ENCODE measurements at regions not wholly inside any gene's neighbourhood (a gene's known extent, or its start where the extent isn't known, plus 50 kb on each side); places are given as distances from the start of the nearest gene placed in this dataset.

DNA sequence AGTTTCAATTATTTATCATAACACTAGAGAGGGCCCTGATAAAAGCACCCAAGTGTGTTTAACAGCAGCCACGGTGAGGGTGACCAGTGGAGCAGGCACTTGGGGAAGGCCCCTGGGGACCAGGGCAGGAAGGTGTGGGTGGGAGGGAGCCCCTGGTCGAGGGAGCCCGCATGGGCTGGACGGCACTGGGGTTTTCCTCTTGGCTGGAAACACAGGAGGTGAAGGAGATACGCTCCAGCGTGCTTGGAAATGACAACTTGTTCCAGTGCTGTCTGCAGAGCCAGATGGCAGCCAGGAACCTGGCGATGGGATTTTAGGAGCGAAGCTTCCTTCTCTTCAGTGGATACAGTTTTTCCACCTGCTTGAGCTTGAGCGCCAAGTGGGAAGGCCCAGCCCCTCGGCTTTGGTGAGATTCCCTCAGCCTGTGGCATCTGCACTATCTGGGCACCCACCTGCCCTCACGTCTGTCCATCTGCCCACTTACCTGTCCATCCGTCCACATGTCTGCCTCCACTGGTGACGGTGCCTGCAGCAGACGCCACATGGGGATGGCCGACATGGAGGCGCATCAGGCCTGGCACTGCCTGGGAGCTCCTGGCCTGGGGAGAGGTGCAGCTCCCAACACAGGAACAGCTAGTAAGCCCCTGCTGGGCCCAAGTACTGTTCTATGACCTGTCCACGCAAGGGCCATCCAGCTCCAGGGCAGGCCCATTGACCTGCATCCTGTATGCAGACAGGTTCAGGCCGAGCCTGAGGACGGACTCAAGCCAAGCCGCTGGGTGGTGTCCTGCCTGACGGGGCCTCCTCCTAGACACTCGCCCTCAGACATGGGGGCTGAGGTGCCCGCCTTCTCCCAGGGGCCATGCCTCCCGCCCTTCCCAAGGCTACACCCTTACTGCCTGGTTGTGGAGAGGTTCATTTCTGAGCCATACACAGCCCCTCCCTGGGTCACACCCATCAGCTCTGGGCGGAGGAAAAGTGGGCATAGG, 192.2 kb upstream of the C14orf180 start:
- TF ChIP-seq, protein P1, sequence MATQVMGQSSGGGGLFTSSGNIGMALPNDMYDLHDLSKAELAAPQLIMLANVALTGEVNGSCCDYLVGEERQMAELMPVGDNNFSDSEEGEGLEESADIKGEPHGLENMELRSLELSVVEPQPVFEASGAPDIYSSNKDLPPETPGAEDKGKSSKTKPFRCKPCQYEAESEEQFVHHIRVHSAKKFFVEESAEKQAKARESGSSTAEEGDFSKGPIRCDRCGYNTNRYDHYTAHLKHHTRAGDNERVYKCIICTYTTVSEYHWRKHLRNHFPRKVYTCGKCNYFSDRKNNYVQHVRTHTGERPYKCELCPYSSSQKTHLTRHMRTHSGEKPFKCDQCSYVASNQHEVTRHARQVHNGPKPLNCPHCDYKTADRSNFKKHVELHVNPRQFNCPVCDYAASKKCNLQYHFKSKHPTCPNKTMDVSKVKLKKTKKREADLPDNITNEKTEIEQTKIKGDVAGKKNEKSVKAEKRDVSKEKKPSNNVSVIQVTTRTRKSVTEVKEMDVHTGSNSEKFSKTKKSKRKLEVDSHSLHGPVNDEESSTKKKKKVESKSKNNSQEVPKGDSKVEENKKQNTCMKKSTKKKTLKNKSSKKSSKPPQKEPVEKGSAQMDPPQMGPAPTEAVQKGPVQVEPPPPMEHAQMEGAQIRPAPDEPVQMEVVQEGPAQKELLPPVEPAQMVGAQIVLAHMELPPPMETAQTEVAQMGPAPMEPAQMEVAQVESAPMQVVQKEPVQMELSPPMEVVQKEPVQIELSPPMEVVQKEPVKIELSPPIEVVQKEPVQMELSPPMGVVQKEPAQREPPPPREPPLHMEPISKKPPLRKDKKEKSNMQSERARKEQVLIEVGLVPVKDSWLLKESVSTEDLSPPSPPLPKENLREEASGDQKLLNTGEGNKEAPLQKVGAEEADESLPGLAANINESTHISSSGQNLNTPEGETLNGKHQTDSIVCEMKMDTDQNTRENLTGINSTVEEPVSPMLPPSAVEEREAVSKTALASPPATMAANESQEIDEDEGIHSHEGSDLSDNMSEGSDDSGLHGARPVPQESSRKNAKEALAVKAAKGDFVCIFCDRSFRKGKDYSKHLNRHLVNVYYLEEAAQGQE (IDR thresholded peaks at IDR 0.05; ENCODE audit: insufficient read depth in 1 of 2, low read depth in 2 of 2, low read length in 2 of 2), result no peak
- no peak for TF ChIP-seq SIN3A (IDR thresholded peaks at IDR 0.05; ENCODE audit: borderline replicate concordance, insufficient read depth, low read length)
- no peak for TF ChIP-seq FOXP2 (optimal IDR thresholded peaks at IDR 0.05; ENCODE audit: borderline replicate concordance, extremely low read depth, extremely low read length, insufficient read depth)
- TF ChIP-seq POLR2AphosphoS5 (IDR thresholded peaks at IDR 0.05; ENCODE audit: low read depth, low read length), result no peak
- TF ChIP-seq TAF1 (IDR thresholded peaks at IDR 0.05; ENCODE audit: borderline replicate concordance, insufficient read depth, low read length), result no peak

DNA sequence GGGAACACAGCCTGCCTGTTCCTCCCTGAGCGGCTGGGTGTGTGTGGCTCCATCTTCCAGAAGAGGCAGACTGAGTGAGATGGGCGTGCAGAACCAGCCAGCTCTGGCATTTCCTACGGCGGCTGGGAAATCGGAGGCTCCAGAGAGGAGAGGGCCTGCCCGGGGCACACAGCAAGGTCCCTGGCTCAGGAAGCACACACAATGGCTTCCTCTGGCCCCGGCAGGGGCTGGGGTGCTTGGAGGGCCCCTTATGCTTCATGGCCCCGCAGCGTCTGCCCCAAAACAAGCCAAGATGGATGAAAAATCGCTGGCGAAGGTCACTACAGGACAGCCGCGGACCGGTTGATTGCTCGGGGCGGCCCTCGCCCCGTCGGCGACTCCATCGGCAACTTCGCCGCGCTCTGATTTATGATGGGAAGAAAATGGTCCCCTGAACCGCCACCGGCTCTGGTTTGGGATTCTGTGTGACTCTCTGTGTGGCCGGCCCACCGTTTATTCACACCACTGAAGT, 191.5 kb upstream of the C14orf180 start:
- TF ChIP-seq POLR2AphosphoS5 (IDR thresholded peaks at IDR 0.05; ENCODE audit: low read depth, low read length), result no peak
- TF ChIP-seq, protein P1 (IDR thresholded peaks at IDR 0.05; ENCODE audit: insufficient read depth in 1 of 2, low read depth in 2 of 2, low read length in 2 of 2), result no peak
- TF ChIP-seq TAF1 (IDR thresholded peaks at IDR 0.05; ENCODE audit: borderline replicate concordance, insufficient read depth, low read length), result no peak
- TF ChIP-seq FOXP2 (optimal IDR thresholded peaks at IDR 0.05; ENCODE audit: borderline replicate concordance, extremely low read depth, extremely low read length, insufficient read depth), result no peak
- no peak for TF ChIP-seq SIN3A (IDR thresholded peaks at IDR 0.05; ENCODE audit: borderline replicate concordance, insufficient read depth, low read length)

DNA sequence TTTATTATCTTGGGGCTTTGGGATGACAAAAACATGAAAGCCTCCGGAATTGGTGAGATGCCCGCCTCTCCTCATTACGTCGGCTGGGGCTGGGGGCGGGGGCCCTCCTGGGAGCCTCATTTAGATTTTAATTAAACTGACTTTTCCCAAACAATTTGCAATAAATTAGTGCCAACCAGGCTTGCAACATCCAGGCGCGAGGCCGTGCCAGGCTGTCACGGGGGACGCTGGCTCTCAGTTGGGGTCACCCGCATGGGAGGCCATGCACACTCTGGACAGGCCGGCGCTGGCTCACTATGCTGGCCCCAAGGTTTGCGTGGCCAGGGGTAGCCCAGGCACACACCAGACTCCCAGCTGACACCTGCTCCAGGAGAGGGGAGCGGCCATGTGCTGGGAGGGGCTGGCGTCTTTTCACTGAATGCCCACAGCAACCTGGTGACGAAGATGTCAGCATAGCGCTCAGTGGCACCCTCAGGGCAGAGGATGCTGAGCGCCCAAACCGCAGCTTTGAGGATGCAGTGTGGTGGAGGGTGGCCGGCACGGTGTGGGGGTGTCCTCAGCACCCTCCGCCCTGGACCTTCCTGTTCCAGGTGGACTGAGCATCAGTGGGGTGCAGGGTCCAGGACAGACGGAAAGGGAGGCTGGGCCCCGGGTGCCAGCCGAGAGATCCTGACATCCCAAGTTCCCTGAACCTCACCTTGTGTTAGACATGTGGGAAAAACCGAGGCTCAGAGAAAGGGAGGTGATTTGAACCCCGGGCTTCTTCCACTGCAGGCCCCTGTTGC, 190.8 kb upstream of the C14orf180 start:
- TF ChIP-seq FOXP2 (optimal IDR thresholded peaks at IDR 0.05; ENCODE audit: borderline replicate concordance, extremely low read depth, extremely low read length, insufficient read depth) (no peak), POLR2AphosphoS5 (IDR thresholded peaks at IDR 0.05; ENCODE audit: low read depth, low read length) (no peak), TAF1 (IDR thresholded peaks at IDR 0.05; ENCODE audit: borderline replicate concordance, insufficient read depth, low read length) (no peak), SIN3A (IDR thresholded peaks at IDR 0.05; ENCODE audit: borderline replicate concordance, insufficient read depth, low read length) (no peak)
- TF ChIP-seq, protein P1 (IDR thresholded peaks at IDR 0.05; ENCODE audit: insufficient read depth in 1 of 2, low read depth in 2 of 2, low read length in 2 of 2), result no peak

DNA sequence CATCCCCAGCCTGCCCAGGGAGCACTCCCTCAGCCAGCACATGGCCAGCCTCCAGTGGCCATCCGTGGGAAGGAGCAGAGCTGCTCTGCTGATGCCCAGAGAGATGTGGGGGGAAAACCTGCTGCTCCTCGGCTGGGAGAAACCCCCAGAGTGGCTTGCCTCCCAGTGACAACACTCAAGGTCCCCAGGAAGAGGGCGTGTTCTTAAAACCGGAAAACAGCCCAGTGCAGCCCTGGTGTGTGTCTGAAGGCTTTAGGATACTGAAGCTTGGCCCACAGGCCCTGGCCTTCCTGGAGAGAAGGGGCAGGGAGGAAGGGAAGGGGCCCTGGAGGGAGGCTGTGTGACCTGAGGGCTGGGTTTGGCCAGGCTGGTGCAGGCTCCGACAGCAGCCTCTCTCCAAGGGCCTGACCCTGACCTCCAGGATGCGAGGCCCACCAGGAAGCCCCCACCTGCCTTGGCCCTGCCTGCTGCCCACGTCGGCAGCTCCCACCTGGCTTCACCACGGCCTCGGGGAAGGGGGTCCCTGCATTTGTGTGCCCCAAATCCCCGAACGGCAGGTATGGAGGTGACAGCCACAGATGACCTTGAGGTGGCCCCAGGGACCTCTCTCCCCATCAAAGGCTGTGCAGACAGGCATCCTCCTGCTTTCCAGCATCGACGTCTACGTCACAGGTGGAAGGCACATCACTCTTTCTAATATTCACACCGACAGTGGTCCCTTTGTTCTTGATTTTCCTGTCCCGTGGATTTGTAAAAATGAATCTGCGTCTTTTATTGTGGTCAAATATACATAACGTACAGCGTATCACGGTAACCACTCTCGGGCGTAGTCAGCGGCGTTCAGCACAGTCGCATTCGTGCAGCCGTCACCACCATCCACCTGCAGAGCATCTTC, 190.0 kb upstream of the C14orf180 start:
- TF ChIP-seq, protein P1 (IDR thresholded peaks at IDR 0.05; ENCODE audit: insufficient read depth in 1 of 2, low read depth in 2 of 2, low read length in 2 of 2), result no peak
- TF ChIP-seq TAF1 (IDR thresholded peaks at IDR 0.05; ENCODE audit: borderline replicate concordance, insufficient read depth, low read length), result no peak
- no peak for TF ChIP-seq SIN3A (IDR thresholded peaks at IDR 0.05; ENCODE audit: borderline replicate concordance, insufficient read depth, low read length)
- no peak for TF ChIP-seq POLR2AphosphoS5 (IDR thresholded peaks at IDR 0.05; ENCODE audit: low read depth, low read length)
